Neural progenitor cell (in vitro differentiated cells): ENCODE measurements at regions not wholly inside any gene's neighbourhood (a gene's known extent, or its start where the extent isn't known, plus 50 kb on each side); places are given as distances from the start of the nearest gene placed in this dataset.
A peak's percentile ranks its signal among the peaks of the same experiment; 100 is the strongest.

ENCODE experiments used
- DNase-seq: peaks from one replicate; pipeline ENCODE4 v3.0.0-alpha.2; 2016; ENCODE audit warnings: low spot score
- H2AFZ ChIP-seq: fragments of 200-600 bp; sonication (generic); replicated peaks from 2 replicates; pipeline ENCODE4 v1.6.1; 2016; ENCODE audit warnings: antibody characterized with exemption
- H3F3A ChIP-seq: fragments of 200-600 bp; sonication (generic); 2 replicates; pipeline ENCODE4 v1.6.1; 2016; ENCODE audit warnings: antibody characterized with exemption, low read depth
- H3K27ac ChIP-seq: fragments of 200-600 bp; sonication (generic); 2 replicates; pipeline ENCODE4 v1.5.1; 2016; ENCODE audit warnings: mild to moderate bottlenecking
- H3K27me3 ChIP-seq: fragments of 200-600 bp; sonication (generic); 2 replicates; pipeline ENCODE4 v1.6.1; 2016; ENCODE audit warnings: mild to moderate bottlenecking, moderate library complexity
- H3K36me3 ChIP-seq: fragments of 200-600 bp; sonication (generic); 2 replicates; pipeline ENCODE4 v1.5.1; 2016
- H3K4me1 ChIP-seq: fragments of 200-600 bp; sonication (generic); 2 replicates; pipeline ENCODE4 v1.6.1; 2016; ENCODE audit warnings: mixed run types
- H3K4me2 ChIP-seq: fragments of 200-600 bp; sonication (generic); 2 replicates; pipeline ENCODE4 v1.6.1; 2016
- H3K4me3 ChIP-seq: fragments of 200-600 bp; sonication (generic); 2 replicates; pipeline ENCODE4 v1.5.1; 2016
- H3K79me2 ChIP-seq: fragments of 200-600 bp; sonication (generic); 2 replicates; pipeline ENCODE4 v1.6.1; 2016; ENCODE audit warnings: low read depth
- H3K9ac ChIP-seq: fragments of 200-600 bp; sonication (generic); 2 replicates; pipeline ENCODE4 v1.6.1; 2016
- H3K9me3 ChIP-seq: fragments of 200-600 bp; sonication (generic); 2 replicates; pipeline ENCODE4 v1.5.1; 2016; ENCODE audit warnings: low read depth
- H4K20me1 ChIP-seq: fragments of 200-600 bp; sonication (generic); 2 replicates; pipeline ENCODE4 v1.6.1; 2016; ENCODE audit warnings: low read depth
- H3K27ac Mint-ChIP-seq: 3 replicates; pipeline ENCODE4 v1.8.0; 2021; ENCODE audit warnings: mixed read lengths
- H3K27me3 Mint-ChIP-seq: 2 replicates; pipeline ENCODE4 v1.8.0; 2022; ENCODE audit warnings: low read depth, mild to moderate bottlenecking, inconsistent platforms, moderate library complexity, mixed read lengths; ENCODE audit not compliant: insufficient read depth
- H3K36me3 Mint-ChIP-seq: 3 replicates; pipeline ENCODE4 v1.8.0; 2021; ENCODE audit warnings: mixed read lengths
- H3K4me1 Mint-ChIP-seq: 3 replicates; pipeline ENCODE4 v1.8.0; 2021; ENCODE audit warnings: mixed read lengths
- H3K4me3 Mint-ChIP-seq: 3 replicates; pipeline ENCODE4 v1.8.0; 2021; ENCODE audit warnings: mild to moderate bottlenecking, moderate library complexity, mixed read lengths
- H3K9me3 Mint-ChIP-seq: 3 replicates; pipeline ENCODE4 v1.8.0; 2020; ENCODE audit warnings: mixed read lengths
- EZH2 ChIP-seq: fragments of 200-600 bp; sonication (generic); IDR thresholded peaks from 2 replicates; pipeline ENCODE4 v1.6.1; 2017; ENCODE audit warnings: antibody characterized with exemption, mild to moderate bottlenecking, moderate library complexity
- EZH2phosphoT487 ChIP-seq: fragments of 200-600 bp; sonication (generic); IDR thresholded peaks from 2 replicates; pipeline ENCODE4 v1.6.1; 2017; ENCODE audit warnings: antibody characterized with exemption
- TF ChIP-seq, protein P1 (sequence below): fragments of 200-600 bp; sonication (generic); IDR thresholded peaks from 2 replicates; pipeline ENCODE4 v1.5.1; 2017; ENCODE audit warnings: antibody characterized with exemption, mild to moderate bottlenecking

DNA sequence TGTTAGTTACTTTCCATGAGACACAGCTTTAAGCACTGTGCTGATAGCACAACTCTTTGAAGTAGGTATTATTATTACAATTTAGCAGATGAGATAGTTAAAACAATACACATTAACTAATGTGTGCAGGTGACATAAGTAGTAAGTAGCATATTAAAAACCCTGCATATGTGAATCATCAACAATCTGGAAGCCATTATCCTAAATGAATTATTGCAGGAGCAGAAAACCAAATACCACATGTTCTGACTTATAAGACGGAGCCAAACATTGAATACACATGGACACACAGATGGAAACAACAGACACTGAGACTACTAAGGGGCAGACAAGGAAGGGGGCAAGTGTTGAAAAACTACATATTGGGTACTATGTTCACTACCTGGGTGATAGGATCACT, 300.3 kb upstream of the GULP1 start:
- Histone ChIP-seq H3K9me3 (no peaks in the 10 kb centered on the region), H3K4me1 (peaks cover 46% of the 10 kb centered on the region), H3K9ac (no peak overlapping the region), H3K36me3 (no peaks in the 10 kb centered on the region), H4K20me1 (no peaks in the 10 kb centered on the region), H2AFZ (no peak overlapping the region), H3K79me2 (no peaks in the 10 kb centered on the region), H3K4me2 (no peak overlapping the region), H3K27me3 (no peaks in the 10 kb centered on the region), H3K27ac (no peak overlapping the region), H3K4me3 (no peak overlapping the region), H3F3A (peaks cover 15% of the 10 kb centered on the region)
- Mint-ChIP-seq H3K27me3 (peaks cover 2% of the 10 kb centered on the region), H3K27ac (no peak overlapping the region), H3K4me1 (peaks cover 23% of the 10 kb centered on the region), H3K4me3 (no peak overlapping the region), H3K36me3 (no peaks in the 10 kb centered on the region), H3K9me3 (no peaks in the 10 kb centered on the region)
- no peak for TF ChIP-seq EZH2
- TF ChIP-seq EZH2phosphoT487, result no peak
- TF ChIP-seq, protein P1, sequence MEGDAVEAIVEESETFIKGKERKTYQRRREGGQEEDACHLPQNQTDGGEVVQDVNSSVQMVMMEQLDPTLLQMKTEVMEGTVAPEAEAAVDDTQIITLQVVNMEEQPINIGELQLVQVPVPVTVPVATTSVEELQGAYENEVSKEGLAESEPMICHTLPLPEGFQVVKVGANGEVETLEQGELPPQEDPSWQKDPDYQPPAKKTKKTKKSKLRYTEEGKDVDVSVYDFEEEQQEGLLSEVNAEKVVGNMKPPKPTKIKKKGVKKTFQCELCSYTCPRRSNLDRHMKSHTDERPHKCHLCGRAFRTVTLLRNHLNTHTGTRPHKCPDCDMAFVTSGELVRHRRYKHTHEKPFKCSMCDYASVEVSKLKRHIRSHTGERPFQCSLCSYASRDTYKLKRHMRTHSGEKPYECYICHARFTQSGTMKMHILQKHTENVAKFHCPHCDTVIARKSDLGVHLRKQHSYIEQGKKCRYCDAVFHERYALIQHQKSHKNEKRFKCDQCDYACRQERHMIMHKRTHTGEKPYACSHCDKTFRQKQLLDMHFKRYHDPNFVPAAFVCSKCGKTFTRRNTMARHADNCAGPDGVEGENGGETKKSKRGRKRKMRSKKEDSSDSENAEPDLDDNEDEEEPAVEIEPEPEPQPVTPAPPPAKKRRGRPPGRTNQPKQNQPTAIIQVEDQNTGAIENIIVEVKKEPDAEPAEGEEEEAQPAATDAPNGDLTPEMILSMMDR, result no peak
- no peak for DNase-seq

DNA sequence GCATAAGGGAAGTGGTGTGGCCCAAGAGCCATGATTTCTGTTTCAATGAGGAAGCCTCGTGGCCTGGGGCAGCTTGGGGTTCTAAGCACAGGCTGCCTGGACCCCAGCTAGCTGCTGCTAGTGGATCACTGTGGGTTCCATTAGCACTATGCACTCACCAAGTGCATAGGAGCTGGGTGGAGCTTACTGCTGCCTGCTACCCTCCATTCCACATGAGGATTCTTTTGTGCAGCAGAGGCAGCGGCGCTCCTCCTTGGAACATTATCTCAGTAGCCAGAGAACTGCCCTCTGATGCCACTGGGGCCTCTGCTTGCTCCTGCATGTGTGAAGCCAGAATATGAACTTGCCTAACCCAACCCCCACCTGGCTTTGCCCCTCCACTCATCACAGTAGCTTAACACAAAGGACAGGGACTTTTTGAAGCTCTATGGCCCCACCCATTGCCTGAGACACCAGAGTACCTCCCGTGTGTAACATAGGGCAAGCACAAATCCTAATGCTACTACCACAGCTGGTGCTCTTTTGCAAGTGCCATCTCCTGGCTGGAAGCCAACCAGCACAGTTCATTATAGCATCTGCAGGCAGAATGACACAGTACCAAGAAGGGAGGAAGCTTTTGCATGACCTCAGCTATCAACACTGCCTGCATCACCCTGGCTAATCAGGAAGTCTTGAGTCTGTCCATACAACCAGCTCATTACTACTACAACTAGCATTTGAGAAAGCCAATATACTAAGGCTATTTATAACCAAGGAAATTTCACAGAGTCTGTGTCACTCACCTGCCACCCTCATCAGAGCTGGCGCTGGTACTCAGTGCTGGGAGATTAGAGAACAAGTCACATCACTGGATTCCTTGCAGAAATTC, 297.0 kb upstream of the GULP1 start:
- H3K27me3 Mint-ChIP-seq, result peaks cover 2% of the 10 kb centered on the region
- no peak overlapping the region for H3K4me3 ChIP-seq
- no peak overlapping the region for H3K4me2 ChIP-seq
- H3K4me1 ChIP-seq, result peaks cover 60% of the 10 kb centered on the region
- H3K79me2 ChIP-seq, result no peaks in the 10 kb centered on the region
- H2AFZ ChIP-seq, result peak overlapping the region; percentile 53
- H3K27me3 ChIP-seq, result no peaks in the 10 kb centered on the region
- no peak for DNase-seq
- no peaks in the 10 kb centered on the region for H3K9me3 ChIP-seq
- no peak overlapping the region for H3K9ac ChIP-seq
- H3K4me3 Mint-ChIP-seq, result no peak overlapping the region
- no peaks in the 10 kb centered on the region for H4K20me1 ChIP-seq
- TF ChIP-seq EZH2phosphoT487 (no peak), EZH2 (no peak)
- TF ChIP-seq, protein P1, result no peak
- H3K27ac Mint-ChIP-seq, result no peak overlapping the region
- H3K36me3 Mint-ChIP-seq, result no peaks in the 10 kb centered on the region
- H3K27ac ChIP-seq, result no peak overlapping the region
- no peaks in the 10 kb centered on the region for H3K9me3 Mint-ChIP-seq
- H3K4me1 Mint-ChIP-seq, result peaks cover 28% of the 10 kb centered on the region
- peaks cover 15% of the 10 kb centered on the region for H3F3A ChIP-seq
- no peaks in the 10 kb centered on the region for H3K36me3 ChIP-seq

DNA sequence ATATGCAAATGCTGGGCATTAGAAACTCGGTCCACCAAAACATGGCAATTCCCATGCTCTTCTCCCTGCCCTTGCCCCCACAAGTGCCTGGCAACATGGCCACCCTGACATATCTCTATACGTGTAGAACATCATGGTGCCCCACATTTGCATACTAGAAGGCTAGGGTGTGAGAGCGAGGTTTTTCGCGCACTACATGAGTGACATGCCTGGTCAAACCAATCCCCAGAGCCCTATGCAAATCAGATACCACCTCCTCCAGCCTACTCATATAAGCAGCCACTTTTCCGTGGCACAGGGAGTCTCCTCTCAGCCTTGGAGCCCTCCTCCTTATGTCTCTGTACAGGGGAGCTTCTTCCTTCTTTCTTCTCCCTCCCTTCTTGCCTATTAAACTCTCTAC, 296.1 kb upstream of the GULP1 start:
- Mint-ChIP-seq H3K27ac (no peak overlapping the region), H3K36me3 (no peaks in the 10 kb centered on the region), H3K4me3 (no peak overlapping the region), H3K9me3 (no peaks in the 10 kb centered on the region), H3K27me3 (no peaks in the 10 kb centered on the region), H3K4me1 (peaks cover 26% of the 10 kb centered on the region)
- TF ChIP-seq EZH2phosphoT487, result no peak
- TF ChIP-seq, protein P1, result no peak
- TF ChIP-seq EZH2, result no peak
- no peaks in the 10 kb centered on the region for H3K9me3 ChIP-seq
- H3K79me2 ChIP-seq, result no peaks in the 10 kb centered on the region
- H3K36me3 ChIP-seq, result no peaks in the 10 kb centered on the region
- H3K4me1 ChIP-seq, result peaks cover 52% of the 10 kb centered on the region
- no peak overlapping the region for H3K4me3 ChIP-seq
- H2AFZ ChIP-seq, result no peak overlapping the region
- peaks cover 15% of the 10 kb centered on the region for H3F3A ChIP-seq
- H3K27ac ChIP-seq, result no peak overlapping the region
- H4K20me1 ChIP-seq, result no peaks in the 10 kb centered on the region
- no peaks in the 10 kb centered on the region for H3K27me3 ChIP-seq
- no peak overlapping the region for H3K9ac ChIP-seq
- DNase-seq, result no peak
- H3K4me2 ChIP-seq, result no peak overlapping the region
